ENCODE measurements at regions not wholly inside any gene's neighbourhood (a gene's known extent, or its start where the extent isn't known, plus 50 kb on each side); places are given as distances from the start of the nearest gene placed in this dataset.

- TF ChIP-seq, protein P1, sequence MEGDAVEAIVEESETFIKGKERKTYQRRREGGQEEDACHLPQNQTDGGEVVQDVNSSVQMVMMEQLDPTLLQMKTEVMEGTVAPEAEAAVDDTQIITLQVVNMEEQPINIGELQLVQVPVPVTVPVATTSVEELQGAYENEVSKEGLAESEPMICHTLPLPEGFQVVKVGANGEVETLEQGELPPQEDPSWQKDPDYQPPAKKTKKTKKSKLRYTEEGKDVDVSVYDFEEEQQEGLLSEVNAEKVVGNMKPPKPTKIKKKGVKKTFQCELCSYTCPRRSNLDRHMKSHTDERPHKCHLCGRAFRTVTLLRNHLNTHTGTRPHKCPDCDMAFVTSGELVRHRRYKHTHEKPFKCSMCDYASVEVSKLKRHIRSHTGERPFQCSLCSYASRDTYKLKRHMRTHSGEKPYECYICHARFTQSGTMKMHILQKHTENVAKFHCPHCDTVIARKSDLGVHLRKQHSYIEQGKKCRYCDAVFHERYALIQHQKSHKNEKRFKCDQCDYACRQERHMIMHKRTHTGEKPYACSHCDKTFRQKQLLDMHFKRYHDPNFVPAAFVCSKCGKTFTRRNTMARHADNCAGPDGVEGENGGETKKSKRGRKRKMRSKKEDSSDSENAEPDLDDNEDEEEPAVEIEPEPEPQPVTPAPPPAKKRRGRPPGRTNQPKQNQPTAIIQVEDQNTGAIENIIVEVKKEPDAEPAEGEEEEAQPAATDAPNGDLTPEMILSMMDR (IDR thresholded peaks at IDR 0.05 in 4 of 5, conservative IDR thresholded peaks at IDR 0.05 in 1 of 5), result no peak
- TF ChIP-seq POLR2A (IDR thresholded peaks at IDR 0.05), result no peak
Observed at GRCh38 chr5:126359884-126360283, 63.3 kb upstream of the GRAMD2B start.

Measured in gastrocnemius medialis (tissue), 4 donors.